C4-2B (cell line): ENCODE measurements at regions not wholly inside any gene's neighbourhood (a gene's known extent, or its start where the extent isn't known, plus 50 kb on each side); places are given as distances from the start of the nearest gene placed in this dataset.

Experiments used
- CTCF ChIP-seq: fragments of 450-650 bp; conservative IDR thresholded peaks from 2 replicates; pipeline ENCODE4 v1.5.1; 2017; ENCODE audit warnings: mild to moderate bottlenecking
- ZFX ChIP-seq: fragments of 450-650 bp; IDR thresholded peaks from 2 replicates; pipeline ENCODE4 v1.6.1; 2017

GRCh38 chr4:125387770-125388169, 73.0 kb downstream of the FAT4 start:
- TF ChIP-seq CTCF: no peak
- no peak for TF ChIP-seq ZFX
